ENCODE measurements at regions not wholly inside any gene's neighbourhood (a gene's known extent, or its start where the extent isn't known, plus 50 kb on each side); places are given as distances from the start of the nearest gene placed in this dataset.

DNA sequence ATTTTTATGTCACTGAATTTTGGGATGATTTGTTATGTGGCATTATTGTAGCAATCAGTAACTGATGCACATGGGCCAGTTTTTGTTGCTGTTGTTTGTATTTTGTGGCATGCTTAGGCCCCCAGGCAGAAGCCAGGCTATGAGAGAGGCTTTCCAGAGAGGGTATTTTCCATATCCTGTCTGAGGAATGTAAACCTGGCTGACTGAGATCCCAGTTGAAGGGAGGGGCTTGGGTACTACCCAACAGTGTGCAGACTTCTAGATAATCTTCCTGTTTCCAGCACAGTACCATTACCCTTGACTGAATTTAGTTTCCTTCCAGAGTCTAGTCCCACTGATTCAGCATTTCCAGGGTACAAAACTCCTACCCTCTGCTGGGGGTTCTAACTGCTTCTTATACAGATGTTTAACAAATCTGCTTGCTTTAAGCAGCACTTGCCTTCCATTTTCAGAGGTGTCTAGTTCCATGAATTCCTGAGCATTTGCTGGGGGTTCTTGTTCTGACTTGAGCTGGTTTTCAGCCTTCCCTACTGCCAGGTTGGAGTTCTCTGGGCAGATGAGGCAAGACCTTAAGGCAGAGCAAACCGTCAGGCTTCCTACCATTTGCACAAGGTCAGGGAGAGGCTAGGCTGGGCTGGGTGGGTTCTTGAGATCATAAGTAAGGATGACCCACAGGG, 104.7 kb upstream of the EGFL6 start:
- TF ChIP-seq, protein P1, sequence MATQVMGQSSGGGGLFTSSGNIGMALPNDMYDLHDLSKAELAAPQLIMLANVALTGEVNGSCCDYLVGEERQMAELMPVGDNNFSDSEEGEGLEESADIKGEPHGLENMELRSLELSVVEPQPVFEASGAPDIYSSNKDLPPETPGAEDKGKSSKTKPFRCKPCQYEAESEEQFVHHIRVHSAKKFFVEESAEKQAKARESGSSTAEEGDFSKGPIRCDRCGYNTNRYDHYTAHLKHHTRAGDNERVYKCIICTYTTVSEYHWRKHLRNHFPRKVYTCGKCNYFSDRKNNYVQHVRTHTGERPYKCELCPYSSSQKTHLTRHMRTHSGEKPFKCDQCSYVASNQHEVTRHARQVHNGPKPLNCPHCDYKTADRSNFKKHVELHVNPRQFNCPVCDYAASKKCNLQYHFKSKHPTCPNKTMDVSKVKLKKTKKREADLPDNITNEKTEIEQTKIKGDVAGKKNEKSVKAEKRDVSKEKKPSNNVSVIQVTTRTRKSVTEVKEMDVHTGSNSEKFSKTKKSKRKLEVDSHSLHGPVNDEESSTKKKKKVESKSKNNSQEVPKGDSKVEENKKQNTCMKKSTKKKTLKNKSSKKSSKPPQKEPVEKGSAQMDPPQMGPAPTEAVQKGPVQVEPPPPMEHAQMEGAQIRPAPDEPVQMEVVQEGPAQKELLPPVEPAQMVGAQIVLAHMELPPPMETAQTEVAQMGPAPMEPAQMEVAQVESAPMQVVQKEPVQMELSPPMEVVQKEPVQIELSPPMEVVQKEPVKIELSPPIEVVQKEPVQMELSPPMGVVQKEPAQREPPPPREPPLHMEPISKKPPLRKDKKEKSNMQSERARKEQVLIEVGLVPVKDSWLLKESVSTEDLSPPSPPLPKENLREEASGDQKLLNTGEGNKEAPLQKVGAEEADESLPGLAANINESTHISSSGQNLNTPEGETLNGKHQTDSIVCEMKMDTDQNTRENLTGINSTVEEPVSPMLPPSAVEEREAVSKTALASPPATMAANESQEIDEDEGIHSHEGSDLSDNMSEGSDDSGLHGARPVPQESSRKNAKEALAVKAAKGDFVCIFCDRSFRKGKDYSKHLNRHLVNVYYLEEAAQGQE (IDR thresholded peaks at IDR 0.05; ENCODE audit: low read depth), result no peak
- TF ChIP-seq POLR2A (IDR thresholded peaks at IDR 0.05; ENCODE audit: borderline replicate concordance, extremely low read depth, insufficient read depth, insufficient read length) (no peak), EZH2 (IDR thresholded peaks at IDR 0.05) (no peak), ELF1 (IDR thresholded peaks at IDR 0.05; ENCODE audit: borderline replicate concordance, low read depth) (no peak), ZFX (IDR thresholded peaks at IDR 0.05) (no peak)
- TF ChIP-seq, protein P2, sequence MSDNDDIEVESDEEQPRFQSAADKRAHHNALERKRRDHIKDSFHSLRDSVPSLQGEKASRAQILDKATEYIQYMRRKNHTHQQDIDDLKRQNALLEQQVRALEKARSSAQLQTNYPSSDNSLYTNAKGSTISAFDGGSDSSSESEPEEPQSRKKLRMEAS (IDR thresholded peaks at IDR 0.05), result no peak
- TF ChIP-seq, protein P3, sequence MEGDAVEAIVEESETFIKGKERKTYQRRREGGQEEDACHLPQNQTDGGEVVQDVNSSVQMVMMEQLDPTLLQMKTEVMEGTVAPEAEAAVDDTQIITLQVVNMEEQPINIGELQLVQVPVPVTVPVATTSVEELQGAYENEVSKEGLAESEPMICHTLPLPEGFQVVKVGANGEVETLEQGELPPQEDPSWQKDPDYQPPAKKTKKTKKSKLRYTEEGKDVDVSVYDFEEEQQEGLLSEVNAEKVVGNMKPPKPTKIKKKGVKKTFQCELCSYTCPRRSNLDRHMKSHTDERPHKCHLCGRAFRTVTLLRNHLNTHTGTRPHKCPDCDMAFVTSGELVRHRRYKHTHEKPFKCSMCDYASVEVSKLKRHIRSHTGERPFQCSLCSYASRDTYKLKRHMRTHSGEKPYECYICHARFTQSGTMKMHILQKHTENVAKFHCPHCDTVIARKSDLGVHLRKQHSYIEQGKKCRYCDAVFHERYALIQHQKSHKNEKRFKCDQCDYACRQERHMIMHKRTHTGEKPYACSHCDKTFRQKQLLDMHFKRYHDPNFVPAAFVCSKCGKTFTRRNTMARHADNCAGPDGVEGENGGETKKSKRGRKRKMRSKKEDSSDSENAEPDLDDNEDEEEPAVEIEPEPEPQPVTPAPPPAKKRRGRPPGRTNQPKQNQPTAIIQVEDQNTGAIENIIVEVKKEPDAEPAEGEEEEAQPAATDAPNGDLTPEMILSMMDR (IDR thresholded peaks at IDR 0.05 in 2 of 3, conservative IDR thresholded peaks at IDR 0.05 in 1 of 3; ENCODE audit: borderline replicate concordance in 1 of 3, insufficient read depth in 1 of 3, low read depth in 2 of 3, low read length in 2 of 3), result no peak
